Body of pancreas (tissue), 4 donors: ENCODE measurements at regions not wholly inside any gene's neighbourhood (a gene's known extent, or its start where the extent isn't known, plus 50 kb on each side); places are given as distances from the start of the nearest gene placed in this dataset.

ENCODE experiments used
- ATAC-seq: fragments of 150-250 bp; one replicate; pipeline ENCODE4 v1.9.1; 2016
- DNase-seq, 4 donors: peaks; one replicate each; pipeline ENCODE4 v3.0.0-alpha.2; 2019
- H3K27ac ChIP-seq, 4 donors: fragments of 200-600 bp; sonication (generic); 1 replicate in 3 of 4; 2 replicates in 1 of 4; pipeline versions ENCODE4 v1.5.1 to v1.6.1; 2016 to 2019; ENCODE audit warnings: mild to moderate bottlenecking in 1 of 4, mixed read lengths in 1 of 4, moderate library complexity in 1 of 4
- H3K27me3 ChIP-seq, 2 donors: fragments of 200-600 bp; sonication (generic); one replicate each; pipeline ENCODE4 v1.6.0; 2016; ENCODE audit warnings: mild to moderate bottlenecking in 1 of 2
- H3K36me3 ChIP-seq, 2 donors: fragments of 200-600 bp; sonication (generic); replicated peaks in 1 of 2; 2 replicates each; pipeline ENCODE4 v1.5.1; 2016; ENCODE audit warnings: low read depth in 2 of 2; ENCODE audit not compliant: insufficient read depth in 1 of 2
- H3K4me1 ChIP-seq: fragments of 200-600 bp; sonication (generic); one replicate; pipeline ENCODE4 v1.6.0; 2016
- H3K4me3 ChIP-seq, 2 donors: fragments of 200-600 bp; sonication (generic); 1 replicate in 1 of 2; 2 replicates in 1 of 2; pipeline ENCODE4 v1.5.1; 2016 to 2019
- H3K9me3 ChIP-seq, 3 donors: fragments of 200-600 bp; sonication (generic); 1 replicate in 2 of 3; 2 replicates in 1 of 3; pipeline ENCODE4 v1.5.1; 2016
- CTCF ChIP-seq, 7 experiments: fragments of 450-650 bp in 4 of 7; fragments of 200-600 bp in 3 of 7; sonication (generic) in 3 of 7; IDR thresholded peaks; one replicate each; pipeline ENCODE4 v1.5.1; 2016 to 2019; ENCODE audit warnings: antibody characterized with exemption in 7 of 7
- POLR2A ChIP-seq, 3 donors: fragments of 450-650 bp; IDR thresholded peaks; one replicate each; pipeline ENCODE4 v1.6.1; 2016; ENCODE audit warnings: antibody characterized with exemption in 3 of 3, mild to moderate bottlenecking in 2 of 3
- WGBS, 2 donors: methylation state at CpG; one replicate each; pipeline ENCODE4 v1.1.5; 2017; 5-methylcytosine and 5-hydroxymethylcytosine counted together
- intact Hi-C: fragments of 100-400 bp; cut with DNase I; formaldehyde crosslinking; loops from one replicate; pipeline ENCODE4 v1.15.1; 2023

GRCh38 chr20:22805996-22806395 is 221.6 kb upstream of the FOXA2 start:
- Histone ChIP-seq H3K4me3 (no peak overlapping the region), H3K27me3 (no peaks in the 10 kb centered on the region), H3K36me3 (no peaks in the 10 kb centered on the region), H3K9me3 (no peaks in the 10 kb centered on the region), H3K27ac (no peak overlapping the region), H3K4me1 (peaks cover 8% of the 10 kb centered on the region)
- 68 to 73% methylated on average over 2 to 3 of the region's 3 CpGs for WGBS, 2 donors
- ATAC-seq (no peak), DNase-seq (no peak)
- TF ChIP-seq POLR2A (IDR thresholded peaks at IDR 0.05) (no peak), CTCF (IDR thresholded peaks at IDR 0.05) (no peak)
- intact Hi-C loops = no loop called here

GRCh38 chr20:22807045-22807444 is 222.7 kb upstream of the FOXA2 start:
- Histone ChIP-seq H3K9me3 (no peaks in the 10 kb centered on the region), H3K27ac (no peak overlapping the region)
- WGBS, 2 donors = 46 to 49% methylated on average over 3 of the region's 3 CpGs

GRCh38 chr20:22807646-22808244 is 223.4 kb upstream of the FOXA2 start:
- ATAC-seq (peak; percentile 48), DNase-seq (peak; percentile 39 to 48 (median 44))
- Histone ChIP-seq H3K4me1 (peaks cover 8% of the 10 kb centered on the region), H3K36me3 (no peaks in the 10 kb centered on the region), H3K9me3 (no peaks in the 10 kb centered on the region), H3K4me3 (no peak overlapping the region), H3K27ac (no peak overlapping the region), H3K27me3 (no peaks in the 10 kb centered on the region)
- WGBS, 2 donors = 21 to 34% methylated on average over 6 of the region's 6 CpGs
- no peak for TF ChIP-seq POLR2A (IDR thresholded peaks at IDR 0.05)
- TF ChIP-seq CTCF (IDR thresholded peaks at IDR 0.05) = no peak
- intact Hi-C loops = no loop called here

More at GRCh38 chr20:22807045-22807444, 222.7 kb upstream of the FOXA2 start:
- Histone ChIP-seq H3K36me3 (no peaks in the 10 kb centered on the region), H3K4me1 (peaks cover 8% of the 10 kb centered on the region), H3K27me3 (no peaks in the 10 kb centered on the region), H3K4me3 (no peak overlapping the region)
- intact Hi-C loops = no loop called here
- DNase-seq (no peak), ATAC-seq (no peak)
- no peak for TF ChIP-seq POLR2A (IDR thresholded peaks at IDR 0.05)
- no peak for TF ChIP-seq CTCF (IDR thresholded peaks at IDR 0.05)

GRCh38 chr20:22808628-22809027 is 224.3 kb upstream of the FOXA2 start:
- no peak for TF ChIP-seq CTCF (IDR thresholded peaks at IDR 0.05)
- TF ChIP-seq POLR2A (IDR thresholded peaks at IDR 0.05) = no peak
- no peaks in the 10 kb centered on the region for H3K36me3 ChIP-seq
- no peak for DNase-seq
- 60 to 70% methylated on average over 2 of the region's 2 CpGs for WGBS, 2 donors
- no peak overlapping the region for H3K4me3 ChIP-seq
- ATAC-seq = no peak
- H3K27ac ChIP-seq = no peak overlapping the region
- intact Hi-C loops = no loop called here
- H3K9me3 ChIP-seq = no peaks in the 10 kb centered on the region
- no peaks in the 10 kb centered on the region for H3K27me3 ChIP-seq
- peaks cover 8% of the 10 kb centered on the region for H3K4me1 ChIP-seq

- TF ChIP-seq POLR2A (IDR thresholded peaks at IDR 0.05) (no peak), CTCF (IDR thresholded peaks at IDR 0.05) (no peak)
- H3K9me3 ChIP-seq = no peaks in the 10 kb centered on the region
- H3K27ac ChIP-seq = no peak overlapping the region
- WGBS, 2 donors = 60 to 87% methylated on average over 7 of the region's 7 CpGs
- H3K4me3 ChIP-seq = no peak overlapping the region
- H3K36me3 ChIP-seq = no peaks in the 10 kb centered on the region
- DNase-seq (no peak), ATAC-seq (no peak)
- H3K27me3 ChIP-seq = no peaks in the 10 kb centered on the region
- peaks cover 8% of the 10 kb centered on the region for H3K4me1 ChIP-seq
- intact Hi-C loops = no loop called here
Measured at GRCh38 chr20:22810030-22810429, 225.1 kb upstream of the SSTR4 start.
